Umbilical cord (tissue), 1 donor: ENCODE measurements at regions not wholly inside any gene's neighbourhood (a gene's known extent, or its start where the extent isn't known, plus 50 kb on each side); places are given as distances from the start of the nearest gene placed in this dataset.

Experiments
- DNase-seq: peaks from one replicate; pipeline ENCODE4 v3.0.0-alpha.2; 2015; ENCODE audit warnings: low spot score

- DNase-seq, result no peak
These were observed 63.8 kb upstream of the IL1R1 start for GRCh38 chr2:102078773-102079172.

GRCh38 chr2:102080451-102081242, 61.9 kb upstream of the IL1R1 start:
- no peak for DNase-seq

- no peak for DNase-seq
These were observed 61.4 kb upstream of the IL1R1 start for GRCh38 chr2:102081243-102081522.

GRCh38 chr2:102081606-102082005, 60.9 kb upstream of the IL1R1 start:
- no peak for DNase-seq

GRCh38 chr2:102082571-102083392, 59.8 kb upstream of the IL1R1 start:
- DNase-seq, result peak; percentile 62

- DNase-seq, result no peak
These were observed 59.2 kb upstream of the IL1R1 start for GRCh38 chr2:102083393-102083703.

GRCh38 chr2:102084651-102085050, 57.9 kb upstream of the IL1R1 start:
- DNase-seq, result no peak

- no peak for DNase-seq
These were observed 57.3 kb upstream of the IL1R1 start for GRCh38 chr2:102085238-102085637.

- DNase-seq, result no peak
These were observed 56.2 kb upstream of the IL1R1 start for GRCh38 chr2:102086150-102086872.

GRCh38 chr2:102091121-102091520, 51.4 kb upstream of the IL1R1 start:
- DNase-seq, result no peak

- no peak for DNase-seq
These were observed 50.6 kb upstream of the IL1R1 start for GRCh38 chr2:102091908-102092307.

- DNase-seq, result no peak
These were observed 50.0 kb upstream of the IL1R1 start for GRCh38 chr2:102092535-102092934.
